OCI-LY7 (cell line): ENCODE measurements at regions not wholly inside any gene's neighbourhood (a gene's known extent, or its start where the extent isn't known, plus 50 kb on each side); places are given as distances from the start of the nearest gene placed in this dataset.

Source experiments
- BruUV-seq: library from RNA; stranded (reverse); fragments of 400-500 nt; replicated peaks from 2 replicates; lab custom pipeline; 2021; lab: Mats Ljungman, UMichigan
- CTCF ChIA-PET: fragments of 300-600 bp; sonication (Branson Sonifier 250); formaldehyde crosslinking; loops from one replicate; lab custom pipeline; 2022; ENCODE audit warnings: antibody characterized with exemption; ENCODE audit not compliant: unreplicated experiment; lab: Charles Lee
- POLR2A ChIA-PET: fragments of 300-600 bp; sonication (Branson Sonifier 250); formaldehyde crosslinking; loops from one replicate; lab custom pipeline; 2022; ENCODE audit warnings: antibody characterized with exemption; lab: Charles Lee
- DNase-seq: peaks from one replicate; pipeline ENCODE4 v3.0.0-alpha.2; 2015; ENCODE audit warnings: low spot score
- H2AFZ ChIP-seq: fragments of 200-600 bp; sonication (generic), shearing (Covaris generic); 2 replicates; pipeline ENCODE4 v1.6.1; 2014; ENCODE audit warnings: mild to moderate bottlenecking, antibody characterized with exemption, low read length, moderate library complexity
- H3K27ac ChIP-seq: fragments of 200-600 bp; sonication (generic); 2 replicates; pipeline ENCODE4 v1.5.1; 2014; ENCODE audit warnings: mixed run types, low read depth, mild to moderate bottlenecking, moderate library complexity, low read length, inconsistent platforms; ENCODE audit not compliant: poor library complexity, severe bottlenecking
- H3K36me3 ChIP-seq: fragments of 200-600 bp; sonication (generic); 2 replicates; pipeline ENCODE4 v1.6.1; 2014; ENCODE audit warnings: mild to moderate bottlenecking, antibody characterized with exemption, low read length, moderate library complexity, mixed read lengths; ENCODE audit not compliant: insufficient read depth
- H3K4me1 ChIP-seq: fragments of 200-600 bp; sonication (generic); 2 replicates; pipeline ENCODE4 v1.5.1; 2014; ENCODE audit warnings: mild to moderate bottlenecking, low read length; ENCODE audit not compliant: insufficient read depth, poor library complexity, severe bottlenecking
- H3K4me2 ChIP-seq: fragments of 200-600 bp; sonication (generic); 2 replicates; pipeline ENCODE4 v1.6.1; 2014; ENCODE audit warnings: mild to moderate bottlenecking, low read length
- H3K4me3 ChIP-seq: fragments of 200-600 bp; sonication (generic); 2 replicates; pipeline ENCODE4 v1.5.1; 2014; ENCODE audit warnings: mild to moderate bottlenecking, low read depth, low read length; ENCODE audit not compliant: poor library complexity, severe bottlenecking
- H3K79me2 ChIP-seq: fragments of 200-600 bp; sonication (generic); 2 replicates; pipeline ENCODE4 v1.6.1; 2016; ENCODE audit warnings: low read depth, mild to moderate bottlenecking, low read length, moderate library complexity, mixed read lengths; ENCODE audit not compliant: insufficient read depth
- H3K9me2 ChIP-seq: fragments of 200-600 bp; sonication (generic); 2 replicates; pipeline ENCODE4 v1.6.1; 2016; ENCODE audit warnings: mild to moderate bottlenecking, low read length, mixed read lengths; ENCODE audit not compliant: insufficient read depth
- H3K9me3 ChIP-seq: fragments of 200-600 bp; sonication (generic); 2 replicates; pipeline ENCODE4 v1.6.1; 2014; ENCODE audit warnings: mild to moderate bottlenecking, mixed run types, low read length, mixed read lengths
- H4K20me1 ChIP-seq: fragments of 200-600 bp; sonication (generic); 2 replicates; pipeline ENCODE4 v1.6.1; 2014; ENCODE audit warnings: mild to moderate bottlenecking, antibody characterized with exemption, low read length, moderate library complexity, mixed read lengths; ENCODE audit not compliant: insufficient read depth
- CTCF ChIP-seq: fragments of 200-600 bp; sonication (generic); conservative IDR thresholded peaks from 2 replicates; pipeline ENCODE4 v1.5.1; 2014; ENCODE audit warnings: mild to moderate bottlenecking, antibody characterized with exemption, low read length, moderate library complexity, mixed read lengths
- EZH2phosphoT487 ChIP-seq: fragments of 200-600 bp; sonication (generic); IDR thresholded peaks from 2 replicates; pipeline ENCODE4 v1.6.1; 2018; ENCODE audit warnings: low read depth, borderline replicate concordance, mild to moderate bottlenecking, mixed run types, antibody characterized with exemption, low read length, moderate library complexity, mixed read lengths
- intact Hi-C: fragments of 100-400 bp; cut with micrococcal nuclease; formaldehyde crosslinking; loops from one replicate; pipeline ENCODE4 v1.10.0; 2022; ENCODE audit not compliant: unreplicated experiment

GRCh38 chr10:83119346-83119745 lies 1020.0 kb upstream of the GHITM start:
- Histone ChIP-seq H4K20me1 (no peaks in the 10 kb centered on the region), H3K4me1 (no peaks in the 10 kb centered on the region), H3K36me3 (no peaks in the 10 kb centered on the region), H3K9me3 (no peaks in the 10 kb centered on the region), H3K27ac (no peak overlapping the region), H3K9me2 (no peaks in the 10 kb centered on the region), H3K4me2 (no peak overlapping the region), H3K4me3 (no peak overlapping the region), H3K79me2 (no peaks in the 10 kb centered on the region), H2AFZ (no peak overlapping the region)
- intact Hi-C loops = no loop called here
- no TSS peak for BruUV-seq
- POLR2A ChIA-PET = no interaction called here
- CTCF ChIA-PET = no interaction called here
- no peak for TF ChIP-seq EZH2phosphoT487
- no peak for TF ChIP-seq CTCF
- no peak for DNase-seq

GRCh38 chr10:83122336-83122735 lies 1017.0 kb upstream of the GHITM start:
- Histone ChIP-seq H3K9me3 (no peaks in the 10 kb centered on the region), H3K79me2 (no peaks in the 10 kb centered on the region), H3K36me3 (no peaks in the 10 kb centered on the region), H3K4me1 (no peaks in the 10 kb centered on the region), H4K20me1 (no peaks in the 10 kb centered on the region), H3K27ac (no peak overlapping the region), H3K4me2 (no peak overlapping the region), H3K4me3 (no peak overlapping the region), H3K9me2 (no peaks in the 10 kb centered on the region), H2AFZ (no peak overlapping the region)
- no TSS peak for BruUV-seq
- no peak for TF ChIP-seq CTCF
- TF ChIP-seq EZH2phosphoT487 = no peak
- ChIA-PET CTCF (no interaction called here), POLR2A (no interaction called here)
- no peak for DNase-seq
- intact Hi-C loops = no loop called here

GRCh38 chr10:83127942-83128575 lies 1011.2 kb upstream of the GHITM start:
- Histone ChIP-seq H3K9me2 (no peaks in the 10 kb centered on the region), H3K4me2 (no peak overlapping the region), H4K20me1 (no peaks in the 10 kb centered on the region), H3K79me2 (no peaks in the 10 kb centered on the region), H3K36me3 (no peaks in the 10 kb centered on the region), H2AFZ (no peak overlapping the region), H3K4me3 (no peak overlapping the region), H3K9me3 (no peaks in the 10 kb centered on the region), H3K27ac (no peak overlapping the region), H3K4me1 (no peaks in the 10 kb centered on the region)
- TF ChIP-seq CTCF (no peak), EZH2phosphoT487 (no peak)
- intact Hi-C loops = no loop called here
- CTCF ChIA-PET = no interaction called here
- no TSS peak for BruUV-seq
- no peak for DNase-seq
- POLR2A ChIA-PET = interaction anchor here (0.7 kb wide), 1 partner anchor 15 kb away, joined by 4 read pairs; no protein-coding TSS in a partner anchor
